Activated gamma-delta T cell treated with anti-CD3 and anti-CD28 coated beads, Interleukin-2, amount 50 U/mL, for 16 hours (primary cell): ENCODE measurements at regions not wholly inside any gene's neighbourhood (a gene's known extent, or its start where the extent isn't known, plus 50 kb on each side); places are given as distances from the start of the nearest gene placed in this dataset.
A peak's percentile ranks its signal among the peaks of the same experiment; 100 is the strongest.

ENCODE experiments used
- DNase-seq: peaks from one replicate; pipeline ENCODE4 v3.0.0-alpha.2; 2020; ENCODE audit warnings: low read depth

DNA sequence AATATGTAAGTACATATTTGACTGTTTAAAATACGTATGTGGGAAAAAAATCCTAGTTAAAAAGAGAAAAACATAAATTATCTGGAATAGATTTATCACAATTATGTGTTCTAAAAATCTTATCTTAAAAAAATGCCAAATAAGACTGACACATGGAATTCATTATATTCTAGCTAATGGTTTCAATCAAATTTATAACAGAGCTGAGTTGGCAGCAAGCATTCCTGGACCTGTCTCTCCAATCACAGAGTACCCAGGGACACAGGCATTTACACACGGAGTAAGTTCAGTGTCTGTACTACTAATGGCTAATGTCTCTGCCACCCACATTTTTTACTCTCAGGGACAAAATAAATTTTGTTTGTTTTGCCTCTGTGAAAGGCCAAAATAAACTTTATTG, 122.3 kb downstream of the RPS12 start:
- DNase-seq, result no peak

- DNase-seq, result no peak
These were observed 123.1 kb downstream of the RPS12 start for GRCh38 chr6:132937466-132937906.

DNA sequence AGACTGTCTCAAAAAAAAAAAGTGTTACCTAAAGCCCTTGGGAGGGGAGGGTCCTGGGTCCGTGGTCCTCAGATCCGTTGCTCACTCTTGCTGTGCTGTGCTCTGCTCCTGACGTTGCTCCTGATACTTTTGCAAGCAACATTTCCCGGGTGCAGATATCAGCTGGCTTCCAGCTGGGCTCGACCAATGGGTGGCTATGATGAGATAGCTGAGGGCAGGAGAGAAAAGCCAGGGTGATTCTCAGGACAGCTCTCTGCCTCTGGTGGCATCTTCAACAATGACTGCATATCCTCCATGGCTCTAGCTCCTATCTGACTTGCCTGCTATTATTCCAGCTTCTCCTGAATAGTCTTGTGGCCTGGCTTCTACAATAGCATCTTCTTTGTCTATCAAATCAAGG, 134.5 kb downstream of the RPS12 start:
- DNase-seq, result no peak

DNA sequence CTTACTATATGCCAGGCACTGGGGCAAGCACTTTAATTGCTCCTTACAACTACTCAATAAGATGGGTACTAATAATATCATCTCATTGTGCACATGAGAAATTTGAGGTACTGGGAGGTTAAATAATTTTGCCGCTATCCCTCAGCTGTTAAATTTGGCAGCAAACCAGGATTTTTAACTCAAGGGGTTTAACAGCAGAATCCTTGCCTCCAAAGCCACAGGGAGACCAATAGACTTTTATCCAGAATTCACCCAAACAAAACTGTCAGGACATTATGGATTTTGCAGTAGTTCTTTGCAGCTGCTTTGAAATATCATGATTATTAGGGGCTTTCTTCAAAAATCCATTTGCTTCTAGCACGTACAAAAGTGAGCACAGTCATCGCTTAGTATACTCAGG, 136.2 kb downstream of the RPS12 start:
- no peak for DNase-seq

GRCh38 chr6:132952031-132952867, 137.9 kb downstream of the RPS12 start:
- DNase-seq, result no peak

DNA sequence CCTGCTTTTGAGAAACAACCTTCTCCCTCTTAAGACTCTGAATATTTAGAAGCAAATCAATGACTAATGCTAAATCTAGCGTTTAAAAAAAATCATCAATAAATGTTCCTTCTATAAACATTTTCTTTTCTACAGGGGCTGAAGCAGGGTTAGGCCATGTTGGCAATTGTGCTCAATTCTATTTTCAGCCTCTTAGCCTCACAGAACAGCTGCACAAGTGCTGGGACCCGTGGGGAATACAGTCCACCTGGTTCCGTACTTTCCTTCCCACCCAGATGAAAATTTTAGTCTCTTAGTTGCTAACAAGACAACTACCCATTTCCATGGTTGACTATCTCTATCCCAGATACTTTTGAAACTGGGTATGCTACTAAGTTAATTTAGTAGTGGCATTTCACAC, 138.6 kb downstream of the RPS12 start:
- no peak for DNase-seq

DNA sequence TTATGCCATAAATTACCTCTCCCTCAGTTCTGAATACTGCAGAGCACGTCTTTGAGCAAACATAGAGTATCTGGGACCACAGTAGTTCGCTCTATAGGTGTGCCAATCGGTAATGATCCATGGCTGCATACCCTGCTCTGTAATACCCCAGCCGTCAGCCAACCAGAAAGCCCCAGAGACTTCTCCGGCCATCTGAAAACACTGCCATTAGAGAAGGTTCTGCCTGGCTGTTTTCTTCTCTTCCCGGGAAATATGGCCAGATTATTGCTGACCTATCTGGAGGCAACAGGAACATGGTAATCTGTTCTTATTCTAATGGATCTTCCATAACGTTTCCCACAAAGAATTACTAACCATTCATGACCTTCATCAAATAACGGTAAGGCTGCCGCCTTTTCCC, 139.9 kb downstream of the RPS12 start:
- DNase-seq, result no peak

DNA sequence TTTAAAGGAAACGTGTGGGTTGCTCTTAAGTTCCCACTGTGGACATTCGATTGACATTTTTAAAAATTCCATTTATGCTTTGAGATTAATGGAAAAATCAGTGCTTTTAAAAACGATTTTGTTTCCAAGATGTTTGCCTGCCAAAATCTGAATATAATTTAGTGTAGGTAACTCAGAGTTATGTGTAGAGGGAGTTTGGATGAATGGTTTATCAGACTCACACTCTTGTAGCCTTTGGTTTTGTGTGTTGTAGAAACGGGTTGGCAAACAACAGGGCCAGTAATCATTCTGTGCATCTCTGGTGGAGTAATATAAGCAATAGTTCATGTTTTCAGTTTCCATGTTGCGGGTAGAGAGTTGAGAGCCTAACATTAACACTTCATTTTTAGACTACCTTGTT, 140.6 kb downstream of the RPS12 start:
- DNase-seq, result no peak

- DNase-seq, result no peak
These were observed 145.4 kb downstream of the RPS12 start for GRCh38 chr6:132959639-132960326.

DNA sequence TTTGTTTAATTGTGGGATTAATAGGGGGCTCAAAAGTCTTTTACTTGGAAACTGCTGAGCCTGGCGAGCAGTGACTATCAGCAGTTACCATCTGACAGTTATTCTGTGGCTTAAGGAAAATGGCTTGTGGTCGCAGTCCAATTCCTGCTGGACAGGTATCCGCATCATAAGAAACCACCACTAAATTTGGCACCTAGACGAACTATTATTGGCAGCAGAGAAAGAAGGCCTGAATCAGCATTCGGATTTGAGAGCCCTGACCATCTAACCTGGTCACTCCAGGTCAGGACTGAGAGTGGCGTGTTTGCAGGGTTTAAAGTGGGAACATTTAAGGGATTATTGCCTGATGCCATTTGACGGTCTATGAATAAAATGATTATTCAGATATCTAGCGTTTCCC, 146.4 kb downstream of the RPS12 start:
- no peak for DNase-seq

DNA sequence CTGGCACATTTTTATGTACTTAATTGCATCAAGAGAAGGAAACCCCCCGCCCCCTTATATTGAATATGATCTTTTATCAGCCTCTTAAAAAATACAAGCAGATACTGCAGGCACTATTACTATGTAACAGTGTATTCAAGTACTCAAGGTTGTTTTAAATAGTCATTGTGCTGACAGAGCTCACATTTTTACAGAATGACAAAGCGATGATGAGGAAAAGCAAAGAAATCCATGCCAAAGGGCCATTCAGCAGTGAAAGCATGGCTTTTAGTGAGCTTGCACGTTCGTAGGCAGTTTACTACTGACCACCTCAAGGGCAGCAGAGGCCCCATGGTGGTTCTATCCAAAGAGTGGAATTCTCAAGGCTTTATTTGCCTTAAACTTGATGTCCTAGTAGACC, 146.8 kb downstream of the RPS12 start:
- no peak for DNase-seq

GRCh38 chr6:132961610-132962009, 147.2 kb downstream of the RPS12 start:
- no peak for DNase-seq

- DNase-seq, result peak; percentile 8
These were observed 148.8 kb downstream of the RPS12 start for GRCh38 chr6:132962936-132963868.

GRCh38 chr6:132964101-132964867, 149.9 kb downstream of the RPS12 start:
- no peak for DNase-seq

GRCh38 chr6:132964868-132965382, 150.6 kb downstream of the RPS12 start:
- DNase-seq, result no peak

GRCh38 chr6:132967871-132968270, 153.5 kb downstream of the RPS12 start:
- DNase-seq, result no peak

- no peak for DNase-seq
These were observed 154.1 kb downstream of the RPS12 start for GRCh38 chr6:132968419-132968950.

DNA sequence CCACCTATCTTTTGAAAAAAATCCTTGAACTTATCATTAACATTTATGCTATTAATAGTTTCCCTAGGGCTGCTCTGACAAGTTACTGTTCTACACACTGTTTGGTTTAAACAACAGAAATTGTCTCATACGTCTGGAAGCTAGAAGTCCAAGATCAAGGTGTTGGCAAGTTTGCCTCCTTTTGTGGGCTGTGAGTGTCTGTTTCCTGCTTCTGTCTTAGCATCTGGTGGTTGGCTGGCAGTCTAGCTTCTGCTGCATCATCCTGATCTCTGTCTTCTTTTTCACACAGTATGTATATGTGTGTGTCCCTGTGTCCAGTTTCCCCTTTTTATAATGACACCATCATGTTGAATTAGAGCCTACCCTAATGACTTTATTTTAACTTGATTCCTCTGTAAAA, 154.8 kb downstream of the RPS12 start:
- no peak for DNase-seq

DNA sequence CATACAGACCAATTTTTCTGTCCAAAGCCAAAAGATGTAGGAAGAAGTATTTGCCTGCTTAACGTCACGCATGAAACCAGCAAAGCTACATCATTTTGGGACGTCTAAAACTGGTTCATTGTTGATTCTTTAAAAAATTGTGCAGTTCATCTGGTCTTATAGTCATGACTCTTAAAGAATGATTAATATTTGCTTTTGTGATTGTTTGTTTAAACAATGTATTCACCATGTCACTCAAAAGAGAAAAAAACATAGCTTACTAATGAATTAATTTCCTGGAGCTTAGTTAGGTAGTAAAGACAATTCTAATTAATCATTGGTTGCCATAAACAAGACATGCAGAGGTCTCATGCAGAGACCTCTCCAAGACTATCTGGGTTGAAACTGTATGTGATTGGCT, 157.3 kb downstream of the RPS12 start:
- DNase-seq, result no peak

GRCh38 chr6:132972254-132972653, 157.9 kb downstream of the RPS12 start:
- DNase-seq, result no peak

DNA sequence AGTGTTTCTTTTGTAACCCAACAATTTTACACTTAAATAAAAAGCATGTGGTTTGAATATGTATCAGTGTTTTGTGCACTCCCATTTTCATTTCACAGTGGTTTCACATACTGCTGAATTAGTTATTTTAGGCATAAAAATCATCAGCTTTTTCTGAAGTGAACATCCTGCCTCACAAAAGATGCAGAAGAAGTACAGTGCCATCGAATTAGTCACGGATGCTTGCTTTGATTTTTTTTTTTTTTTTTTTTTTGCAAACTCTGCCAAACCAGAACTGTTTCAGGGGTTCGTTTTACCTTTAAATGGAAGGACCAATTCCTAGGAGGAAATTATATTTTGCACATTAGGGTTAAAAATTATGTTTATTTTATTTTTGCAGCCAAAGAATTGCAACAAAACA, 158.6 kb downstream of the RPS12 start:
- no peak for DNase-seq
